ENCODE measurements at regions not wholly inside any gene's neighbourhood (a gene's known extent, or its start where the extent isn't known, plus 50 kb on each side); places are given as distances from the start of the nearest gene placed in this dataset.

DNA sequence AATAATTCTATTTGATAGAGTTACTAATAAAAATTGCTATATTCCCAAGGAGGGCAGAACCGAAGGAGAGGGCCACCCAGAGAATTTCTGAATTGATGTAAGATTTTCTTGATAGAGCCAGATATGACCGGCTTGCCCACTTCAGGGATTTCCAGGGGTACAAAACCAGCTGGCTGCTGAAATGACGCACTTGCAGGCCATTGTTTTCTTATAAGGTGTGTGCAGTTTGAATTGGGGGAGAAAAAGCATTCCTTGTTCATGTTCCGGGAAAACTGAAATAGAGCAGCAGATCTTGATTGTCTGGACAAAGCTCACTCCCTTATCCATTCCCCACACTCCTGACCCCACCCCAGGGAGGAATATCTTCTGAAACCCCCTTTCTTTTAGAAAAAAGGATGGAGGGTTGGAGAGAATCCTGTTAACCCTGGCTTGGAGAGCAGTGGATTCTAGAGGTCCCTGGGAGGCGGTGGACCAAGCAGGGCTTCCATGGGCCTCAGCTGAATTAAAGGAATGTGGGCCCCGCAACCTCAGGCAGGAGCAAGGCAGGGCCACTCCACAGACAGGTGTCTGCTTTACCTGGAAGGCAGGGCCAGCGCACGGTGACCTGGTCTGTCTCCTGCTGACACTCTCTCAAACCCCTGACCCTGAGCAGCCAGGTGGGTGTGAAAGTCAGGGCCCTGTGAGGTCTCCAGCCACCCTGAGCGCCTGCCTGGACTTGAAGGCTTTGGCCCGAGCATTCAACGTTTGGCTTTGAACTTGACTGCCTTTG lies 96.4 kb downstream of the TMEM170B start:
- WGBS, 2 donors (ENCODE audit: low coverage in 1 of 2): 98 to 100% methylated on average over 3 to 4 of the region's 11 CpGs
- no peaks in the 10 kb centered on the region for H3K9me3 ChIP-seq
- no peak overlapping the region for H3K27ac ChIP-seq
- ATAC-seq: no peak
- no peaks in the 10 kb centered on the region for H3K36me3 ChIP-seq
- no peaks in the 10 kb centered on the region for H3K4me1 ChIP-seq
- TF ChIP-seq, protein P1, sequence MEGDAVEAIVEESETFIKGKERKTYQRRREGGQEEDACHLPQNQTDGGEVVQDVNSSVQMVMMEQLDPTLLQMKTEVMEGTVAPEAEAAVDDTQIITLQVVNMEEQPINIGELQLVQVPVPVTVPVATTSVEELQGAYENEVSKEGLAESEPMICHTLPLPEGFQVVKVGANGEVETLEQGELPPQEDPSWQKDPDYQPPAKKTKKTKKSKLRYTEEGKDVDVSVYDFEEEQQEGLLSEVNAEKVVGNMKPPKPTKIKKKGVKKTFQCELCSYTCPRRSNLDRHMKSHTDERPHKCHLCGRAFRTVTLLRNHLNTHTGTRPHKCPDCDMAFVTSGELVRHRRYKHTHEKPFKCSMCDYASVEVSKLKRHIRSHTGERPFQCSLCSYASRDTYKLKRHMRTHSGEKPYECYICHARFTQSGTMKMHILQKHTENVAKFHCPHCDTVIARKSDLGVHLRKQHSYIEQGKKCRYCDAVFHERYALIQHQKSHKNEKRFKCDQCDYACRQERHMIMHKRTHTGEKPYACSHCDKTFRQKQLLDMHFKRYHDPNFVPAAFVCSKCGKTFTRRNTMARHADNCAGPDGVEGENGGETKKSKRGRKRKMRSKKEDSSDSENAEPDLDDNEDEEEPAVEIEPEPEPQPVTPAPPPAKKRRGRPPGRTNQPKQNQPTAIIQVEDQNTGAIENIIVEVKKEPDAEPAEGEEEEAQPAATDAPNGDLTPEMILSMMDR (IDR thresholded peaks at IDR 0.05): no peak
- TF ChIP-seq POLR2AphosphoS5 (IDR thresholded peaks at IDR 0.05) (no peak), POLR2A (IDR thresholded peaks at IDR 0.05) (no peak), EP300 (IDR thresholded peaks at IDR 0.05) (no peak)
- H3K4me3 ChIP-seq: no peak overlapping the region
- no peaks in the 10 kb centered on the region for H3K27me3 ChIP-seq

GRCh38 chr6:11634948-11635347 lies 97.4 kb downstream of the TMEM170B start:
- H3K27me3 ChIP-seq: no peaks in the 10 kb centered on the region
- no peak overlapping the region for H3K27ac ChIP-seq
- TF ChIP-seq POLR2AphosphoS5 (IDR thresholded peaks at IDR 0.05) (no peak), POLR2A (IDR thresholded peaks at IDR 0.05) (no peak), EP300 (IDR thresholded peaks at IDR 0.05) (no peak)
- TF ChIP-seq, protein P1 (IDR thresholded peaks at IDR 0.05): no peak
- H3K4me1 ChIP-seq: no peaks in the 10 kb centered on the region
- 66 to 89% methylated on average over 4 of the region's 4 CpGs for WGBS, 2 donors (ENCODE audit: low coverage in 1 of 2)
- no peaks in the 10 kb centered on the region for H3K36me3 ChIP-seq
- no peak overlapping the region for H3K4me3 ChIP-seq
- no peak for ATAC-seq
- no peaks in the 10 kb centered on the region for H3K9me3 ChIP-seq

DNA sequence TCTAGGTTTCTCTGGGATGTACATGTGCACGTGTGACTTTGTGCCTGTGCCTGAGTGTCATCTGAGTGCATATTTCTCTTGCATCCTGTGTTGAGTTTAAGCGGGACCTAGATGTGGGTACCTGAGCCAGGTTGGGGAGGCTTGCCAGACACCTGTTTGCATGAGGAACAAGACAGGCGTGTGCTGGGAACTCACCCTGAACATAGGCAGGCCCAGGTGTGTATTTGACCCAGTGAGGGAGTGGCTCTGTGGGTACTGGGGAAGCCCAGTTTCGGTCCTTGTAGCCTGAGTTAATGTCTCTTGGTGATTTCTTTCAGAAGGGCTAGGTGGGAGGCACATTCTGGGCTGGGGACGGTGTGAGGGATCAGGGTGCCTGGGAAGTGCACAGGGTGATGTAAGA lies 98.6 kb downstream of the TMEM170B start:
- ATAC-seq: no peak
- TF ChIP-seq POLR2AphosphoS5 (IDR thresholded peaks at IDR 0.05) (no peak), EP300 (IDR thresholded peaks at IDR 0.05) (no peak), POLR2A (IDR thresholded peaks at IDR 0.05) (no peak)
- TF ChIP-seq, protein P1 (IDR thresholded peaks at IDR 0.05): no peak

DNA sequence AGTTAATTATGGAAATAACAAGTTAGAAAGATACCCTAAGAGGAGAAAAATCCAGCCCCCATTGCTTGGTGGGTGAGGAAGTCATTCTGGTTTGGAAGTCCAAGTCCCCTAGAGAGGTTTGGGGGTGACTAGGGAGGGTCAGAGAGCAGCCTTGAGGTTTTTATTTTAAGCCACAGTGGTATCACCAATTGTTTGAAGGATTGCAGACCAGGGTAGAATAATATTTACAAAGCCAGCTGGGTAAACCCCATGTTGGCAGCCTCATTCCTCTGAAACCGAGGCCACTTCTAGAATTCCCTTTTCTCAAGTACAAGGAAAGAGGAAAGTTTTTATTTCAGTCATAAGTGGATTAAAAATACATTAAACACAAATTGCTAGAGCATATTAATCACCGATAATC lies 99.7 kb downstream of the TMEM170B start:
- H3K36me3 ChIP-seq: no peaks in the 10 kb centered on the region
- no peak overlapping the region for H3K27ac ChIP-seq
- WGBS, 2 donors (ENCODE audit: low coverage in 1 of 2): 93 to 95% methylated on average over 2 of the region's 2 CpGs
- H3K4me3 ChIP-seq: no peak overlapping the region
- H3K4me1 ChIP-seq: no peaks in the 10 kb centered on the region
- no peak for TF ChIP-seq EP300 (IDR thresholded peaks at IDR 0.05)
- TF ChIP-seq, protein P1 (IDR thresholded peaks at IDR 0.05): no peak
- TF ChIP-seq POLR2AphosphoS5 (IDR thresholded peaks at IDR 0.05): no peak
- TF ChIP-seq POLR2A (IDR thresholded peaks at IDR 0.05): no peak
- H3K27me3 ChIP-seq: no peaks in the 10 kb centered on the region
- H3K9me3 ChIP-seq: no peaks in the 10 kb centered on the region
- no peak for ATAC-seq

More for the DNA sequence above, 98.6 kb downstream of the TMEM170B start:
- Histone ChIP-seq H3K27ac (no peak overlapping the region), H3K4me3 (no peak overlapping the region), H3K27me3 (no peaks in the 10 kb centered on the region), H3K36me3 (no peaks in the 10 kb centered on the region), H3K4me1 (no peaks in the 10 kb centered on the region), H3K9me3 (no peaks in the 10 kb centered on the region)
- 91 to 92% methylated on average over 1 to 2 of the region's 5 CpGs for WGBS, 2 donors (ENCODE audit: low coverage in 1 of 2)

All from gastroesophageal sphincter (tissue), 4 donors.